ENCODE measurements at regions not wholly inside any gene's neighbourhood (a gene's known extent, or its start where the extent isn't known, plus 50 kb on each side); places are given as distances from the start of the nearest gene placed in this dataset.
"Not testable (repeated sequence)": the region's sequence is repeated elsewhere in the genome, so short reads cannot be mapped to it uniquely, and the experiment has no call there.

- peak overlapping the region in 1 of 2 experiments; percentile 41 for H3K4ac ChIP-seq (ENCODE audit: low read depth in 1 of 2, low read length in 2 of 2)
- H3K23ac ChIP-seq (ENCODE audit: low read length in 2 of 2); DNase-seq; H3K4me2 ChIP-seq (ENCODE audit: low read length, poor library complexity, severe bottlenecking); H3K36me3 ChIP-seq (ENCODE audit: control insufficient read depth in 1 of 2, insufficient read depth in 2 of 2, low read depth in 1 of 2, low read length in 2 of 2); H2BK120ac ChIP-seq (ENCODE audit: low read depth, low read length); H2BK5ac ChIP-seq (ENCODE audit: low read depth, low read length, poor library complexity, severe bottlenecking); H4K8ac ChIP-seq (ENCODE audit: low read length); H3K9me3 ChIP-seq (ENCODE audit: control insufficient read depth, low read length); H3K27me3 ChIP-seq (ENCODE audit: control insufficient read depth in 1 of 2, insufficient read depth in 1 of 2, low read length in 2 of 2); H2BK15ac ChIP-seq (ENCODE audit: low read depth, poor library complexity, severe bottlenecking); H3K4me1 ChIP-seq (ENCODE audit: control insufficient read depth, insufficient read depth, low read depth, low read length); H3K14ac ChIP-seq (ENCODE audit: low read length in 2 of 2); H3K79me1 ChIP-seq (replicated peaks; ENCODE audit: low read length, poor library complexity, severe bottlenecking); H3K27ac ChIP-seq (ENCODE audit: low read length, poor library complexity, severe bottlenecking); H2AK5ac ChIP-seq (ENCODE audit: low read length, severe bottlenecking): not testable (repeated sequence)
- 91% methylated on average over 8 of the region's 9 CpGs for whole genome bisulfite sequencing
- peak overlapping the region; percentile 53 for H3K9ac ChIP-seq (ENCODE audit: low read length)
- peak overlapping the region in 1 of 2 experiments; percentile 52 for H2BK12ac ChIP-seq (ENCODE audit: low read length in 2 of 2)
- H3K18ac ChIP-seq (ENCODE audit: low read depth in 1 of 2, low read length in 2 of 2), result peak overlapping the region in 1 of 2 experiments; percentile 52
- H4K91ac ChIP-seq (ENCODE audit: low read length), result peak overlapping the region; percentile 39
- peak overlapping the region in 1 of 2 experiments; percentile 45 for H3K4me3 ChIP-seq (ENCODE audit: insufficient read depth in 1 of 2, low read depth in 1 of 2, low read length in 2 of 2)
- H2AFZ ChIP-seq (ENCODE audit: low read depth, low read length), result peak overlapping the region; percentile 42
These were observed 279.9 kb downstream of the QDPR start for GRCh38 chr4:17231880-17232475.

- no peak overlapping the region for H2BK120ac ChIP-seq (ENCODE audit: low read depth, low read length)
- H3K9me3 ChIP-seq (ENCODE audit: control insufficient read depth, low read length), result no peaks in the 10 kb centered on the region
- no peak overlapping the region for H3K4me2 ChIP-seq (ENCODE audit: low read length, poor library complexity, severe bottlenecking)
- H2BK5ac ChIP-seq (ENCODE audit: low read depth, low read length, poor library complexity, severe bottlenecking), result no peak overlapping the region
- no peaks in the 10 kb centered on the region for H3K36me3 ChIP-seq (ENCODE audit: control insufficient read depth in 1 of 2, insufficient read depth in 2 of 2, low read depth in 1 of 2, low read length in 2 of 2)
- no peak overlapping the region for H3K4ac ChIP-seq (ENCODE audit: low read depth in 1 of 2, low read length in 2 of 2)
- no peak overlapping the region for H3K27ac ChIP-seq (ENCODE audit: low read length, poor library complexity, severe bottlenecking)
- DNase-seq, result no peak
- H3K27me3 ChIP-seq (ENCODE audit: control insufficient read depth in 1 of 2, insufficient read depth in 1 of 2, low read length in 2 of 2), result no peaks in the 10 kb centered on the region
- H3K79me1 ChIP-seq (replicated peaks; ENCODE audit: low read length, poor library complexity, severe bottlenecking), result no peaks in the 10 kb centered on the region
- H3K4me1 ChIP-seq (ENCODE audit: control insufficient read depth, insufficient read depth, low read depth, low read length), result no peaks in the 10 kb centered on the region
- H3K23ac ChIP-seq (ENCODE audit: low read length in 2 of 2), result no peak overlapping the region
- no peak overlapping the region for H4K91ac ChIP-seq (ENCODE audit: low read length)
- no peak overlapping the region for H2BK12ac ChIP-seq (ENCODE audit: low read length in 2 of 2)
- H3K18ac ChIP-seq (ENCODE audit: low read depth in 1 of 2, low read length in 2 of 2), result no peak overlapping the region
- WGBS, result 88% methylated on average over 1 of the region's 1 CpG
- no peak overlapping the region for H2AFZ ChIP-seq (ENCODE audit: low read depth, low read length)
- no peak overlapping the region for H3K4me3 ChIP-seq (ENCODE audit: insufficient read depth in 1 of 2, low read depth in 1 of 2, low read length in 2 of 2)
- no peak overlapping the region for H3K14ac ChIP-seq (ENCODE audit: low read length in 2 of 2)
- no peak overlapping the region for H2AK5ac ChIP-seq (ENCODE audit: low read length, severe bottlenecking)
- H3K9ac ChIP-seq (ENCODE audit: low read length), result no peak overlapping the region
- H2BK15ac ChIP-seq (ENCODE audit: low read depth, poor library complexity, severe bottlenecking), result no peak overlapping the region
- H4K8ac ChIP-seq (ENCODE audit: low read length), result no peak overlapping the region
These were observed 281.2 kb downstream of the QDPR start for GRCh38 chr4:17230727-17231126.

DNA sequence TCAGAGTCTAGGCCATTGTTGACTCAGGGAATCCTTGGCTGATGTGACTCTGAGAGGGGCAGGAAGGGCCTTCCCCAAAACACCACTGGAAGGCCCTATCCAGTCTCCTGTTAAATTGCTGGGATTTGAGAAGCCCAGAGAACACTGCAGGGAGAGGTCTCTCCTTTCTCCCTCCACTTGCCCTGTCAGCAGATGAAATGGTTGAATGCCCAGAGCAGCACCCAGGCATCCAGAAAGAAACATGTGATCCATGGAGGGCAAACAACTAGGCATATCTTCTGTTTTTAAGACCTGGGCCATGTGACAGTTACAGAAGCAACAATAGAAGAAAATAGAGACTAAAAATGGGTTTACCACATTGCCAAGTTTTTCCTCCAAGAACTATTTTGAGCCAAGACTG lies 291.1 kb downstream of the QDPR start:
- no peak overlapping the region for H3K4me3 ChIP-seq (ENCODE audit: insufficient read depth in 1 of 2, low read depth in 1 of 2, low read length in 2 of 2)

GRCh38 chr4:17218786-17219185 lies 293.1 kb downstream of the QDPR start:
- no peak overlapping the region for H4K91ac ChIP-seq (ENCODE audit: low read length)
- no peak overlapping the region for H3K4me3 ChIP-seq (ENCODE audit: insufficient read depth in 1 of 2, low read depth in 1 of 2, low read length in 2 of 2)
- 62% methylated on average over 2 of the region's 3 CpGs for WGBS
- no peak overlapping the region for H4K8ac ChIP-seq (ENCODE audit: low read length)
- H3K18ac ChIP-seq (ENCODE audit: low read depth in 1 of 2, low read length in 2 of 2), result no peak overlapping the region
- peaks cover 4% of the 10 kb centered on the region for H3K9me3 ChIP-seq (ENCODE audit: control insufficient read depth, low read length)
- no peak overlapping the region for H2AK5ac ChIP-seq (ENCODE audit: low read length, severe bottlenecking)
- no peak overlapping the region for H3K9ac ChIP-seq (ENCODE audit: low read length)
- H2BK12ac ChIP-seq (ENCODE audit: low read length in 2 of 2), result no peak overlapping the region
- no peak overlapping the region for H3K4me2 ChIP-seq (ENCODE audit: low read length, poor library complexity, severe bottlenecking)
- H2AFZ ChIP-seq (ENCODE audit: low read depth, low read length), result no peak overlapping the region
- H3K27ac ChIP-seq (ENCODE audit: low read length, poor library complexity, severe bottlenecking), result no peak overlapping the region
- H3K4ac ChIP-seq (ENCODE audit: low read depth in 1 of 2, low read length in 2 of 2), result no peak overlapping the region
- H3K23ac ChIP-seq (ENCODE audit: low read length in 2 of 2), result no peak overlapping the region
- no peak overlapping the region for H2BK15ac ChIP-seq (ENCODE audit: low read depth, poor library complexity, severe bottlenecking)
- H2BK5ac ChIP-seq (ENCODE audit: low read depth, low read length, poor library complexity, severe bottlenecking), result no peak overlapping the region
- no peak for DNase-seq
- H3K36me3 ChIP-seq (ENCODE audit: control insufficient read depth in 1 of 2, insufficient read depth in 2 of 2, low read depth in 1 of 2, low read length in 2 of 2), result no peaks in the 10 kb centered on the region
- H3K14ac ChIP-seq (ENCODE audit: low read length in 2 of 2), result no peak overlapping the region
- no peak overlapping the region for H2BK120ac ChIP-seq (ENCODE audit: low read depth, low read length)
- no peaks in the 10 kb centered on the region for H3K79me1 ChIP-seq (replicated peaks; ENCODE audit: low read length, poor library complexity, severe bottlenecking)
- H3K27me3 ChIP-seq (ENCODE audit: control insufficient read depth in 1 of 2, insufficient read depth in 1 of 2, low read length in 2 of 2), result no peaks in the 10 kb centered on the region
- H3K4me1 ChIP-seq (ENCODE audit: control insufficient read depth, insufficient read depth, low read depth, low read length), result no peaks in the 10 kb centered on the region

More for the DNA sequence above, 291.1 kb downstream of the QDPR start:
- no peak overlapping the region for H3K14ac ChIP-seq (ENCODE audit: low read length in 2 of 2)
- H2AK5ac ChIP-seq (ENCODE audit: low read length, severe bottlenecking), result no peak overlapping the region
- H3K18ac ChIP-seq (ENCODE audit: low read depth in 1 of 2, low read length in 2 of 2), result no peak overlapping the region
- no peaks in the 10 kb centered on the region for H3K79me1 ChIP-seq (replicated peaks; ENCODE audit: low read length, poor library complexity, severe bottlenecking)
- H3K23ac ChIP-seq (ENCODE audit: low read length in 2 of 2), result no peak overlapping the region
- no peaks in the 10 kb centered on the region for H3K4me1 ChIP-seq (ENCODE audit: control insufficient read depth, insufficient read depth, low read depth, low read length)
- H3K27me3 ChIP-seq (ENCODE audit: control insufficient read depth in 1 of 2, insufficient read depth in 1 of 2, low read length in 2 of 2), result no peaks in the 10 kb centered on the region
- H4K91ac ChIP-seq (ENCODE audit: low read length), result no peak overlapping the region
- no peaks in the 10 kb centered on the region for H3K36me3 ChIP-seq (ENCODE audit: control insufficient read depth in 1 of 2, insufficient read depth in 2 of 2, low read depth in 1 of 2, low read length in 2 of 2)
- H2BK5ac ChIP-seq (ENCODE audit: low read depth, low read length, poor library complexity, severe bottlenecking), result no peak overlapping the region
- H3K27ac ChIP-seq (ENCODE audit: low read length, poor library complexity, severe bottlenecking), result no peak overlapping the region
- H4K8ac ChIP-seq (ENCODE audit: low read length), result no peak overlapping the region
- no peak overlapping the region for H2BK120ac ChIP-seq (ENCODE audit: low read depth, low read length)
- no peak overlapping the region for H2BK15ac ChIP-seq (ENCODE audit: low read depth, poor library complexity, severe bottlenecking)
- H2AFZ ChIP-seq (ENCODE audit: low read depth, low read length), result no peak overlapping the region
- no peak overlapping the region for H3K4ac ChIP-seq (ENCODE audit: low read depth in 1 of 2, low read length in 2 of 2)
- H2BK12ac ChIP-seq (ENCODE audit: low read length in 2 of 2), result no peak overlapping the region
- DNase-seq, result no peak
- H3K9me3 ChIP-seq (ENCODE audit: control insufficient read depth, low read length), result no peaks in the 10 kb centered on the region
- no peak overlapping the region for H3K9ac ChIP-seq (ENCODE audit: low read length)
- H3K4me2 ChIP-seq (ENCODE audit: low read length, poor library complexity, severe bottlenecking), result no peak overlapping the region

All from mesenchymal stem cell (in vitro differentiated cells and primary cell).